GM12892 (cell line): ENCODE measurements at regions not wholly inside any gene's neighbourhood (a gene's known extent, or its start where the extent isn't known, plus 50 kb on each side); places are given as distances from the start of the nearest gene placed in this dataset.

Source experiments
- POLR2A ChIP-seq: IDR thresholded peaks from 2 replicates; pipeline ENCODE4 v1.6.1; 2011; ENCODE audit warnings: low read depth, low read length, control low read depth
- TAF1 ChIP-seq: IDR thresholded peaks from 2 replicates; pipeline ENCODE4 v1.6.1; 2011; ENCODE audit warnings: low read depth, mild to moderate bottlenecking, control low read depth, low read length, borderline replicate concordance

DNA sequence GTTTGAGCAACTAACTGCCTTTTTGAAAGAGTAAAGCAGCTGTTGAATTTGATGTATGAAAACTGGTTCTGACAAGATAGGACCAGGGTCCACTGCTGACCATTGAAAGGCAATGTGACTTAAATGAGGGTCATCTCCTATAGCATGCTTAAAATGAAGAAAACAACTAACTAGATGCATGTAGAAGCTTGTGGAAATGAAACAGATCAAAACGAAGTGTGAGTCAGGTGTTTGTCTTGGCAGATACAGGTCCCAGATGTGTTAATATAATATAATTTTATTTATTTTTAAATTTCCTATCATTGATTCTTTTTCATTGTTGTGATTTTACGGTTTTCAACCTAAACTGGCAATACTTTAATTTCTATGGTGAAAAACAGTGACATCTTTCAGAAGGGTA lies 83.6 kb downstream of the ATOH1 start:
- no peak for TF ChIP-seq POLR2A
- TF ChIP-seq TAF1 = no peak
